AML-193 (cell line): ENCODE measurements at regions not wholly inside any gene's neighbourhood (a gene's known extent, or its start where the extent isn't known, plus 50 kb on each side); places are given as distances from the start of the nearest gene placed in this dataset.
"Not testable (repeated sequence)": the region's sequence is repeated elsewhere in the genome, so short reads cannot be mapped to it uniquely, and the experiment has no call there.

Experiments used
- DNase-seq, 2 experiments: peaks; one replicate each; lab custom pipeline; 2025; lab: John Stamatoyannopoulos, UW

GRCh38 chr5:44048276-44048984 is 340.8 kb downstream of the FGF10 start:
- DNase-seq: no peak

DNA sequence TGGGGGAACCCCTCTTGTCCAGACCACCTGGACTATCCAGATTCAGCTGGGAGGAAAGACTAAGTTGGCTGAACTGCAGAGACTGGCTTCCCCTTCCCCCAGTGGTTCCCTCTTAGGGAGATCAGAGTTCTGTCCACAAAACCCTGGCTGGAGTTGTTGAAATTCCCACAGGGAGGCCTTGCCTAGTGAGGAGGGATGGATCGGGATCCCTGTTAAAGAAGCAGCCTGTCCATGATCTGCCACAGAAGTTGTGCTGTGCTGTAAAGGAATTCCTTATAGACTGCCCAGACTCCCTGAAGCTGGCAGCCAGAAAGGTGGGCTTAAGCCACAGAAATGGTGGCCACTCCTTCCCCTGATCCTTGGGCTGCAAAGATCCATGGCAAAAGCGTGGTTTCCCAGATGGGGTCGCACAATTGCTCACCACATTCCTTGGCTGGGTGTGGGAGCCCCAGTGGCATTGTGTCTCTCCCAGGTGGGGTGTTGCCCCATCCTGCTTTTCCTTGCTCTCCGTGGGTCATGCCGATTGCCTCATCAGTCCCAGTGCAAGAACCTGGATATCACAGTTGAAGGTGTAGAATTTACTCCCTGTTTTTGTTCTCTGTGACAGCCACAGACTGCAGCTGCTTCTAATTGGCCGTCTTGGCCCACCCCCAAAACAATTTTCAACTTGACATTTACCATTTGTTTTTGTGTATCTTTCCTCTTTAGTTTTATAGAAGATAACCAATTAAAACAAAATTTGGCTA is 342.4 kb downstream of the FGF10 start:
- DNase-seq: no peak

DNA sequence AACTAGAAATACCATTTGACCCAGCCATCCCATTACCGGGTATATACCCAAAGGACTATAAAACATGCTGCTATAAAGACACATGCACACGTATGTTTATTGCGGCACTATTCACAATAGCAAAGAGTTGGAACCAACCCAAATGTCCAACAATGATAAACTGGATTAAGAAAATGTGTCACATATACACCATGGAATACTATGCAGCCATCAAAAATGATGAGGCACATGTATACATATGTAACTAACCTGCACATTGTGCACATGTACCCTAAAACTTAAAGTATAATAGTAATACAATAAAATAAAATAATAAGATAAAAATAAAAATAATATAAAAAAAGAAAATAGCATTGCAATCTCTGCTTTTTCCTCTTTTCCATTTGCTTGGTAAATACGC is 344.7 kb downstream of the FGF10 start:
- not testable (repeated sequence) for DNase-seq

GRCh38 chr5:44028226-44028625 is 361.0 kb downstream of the FGF10 start:
- DNase-seq: no peak

DNA sequence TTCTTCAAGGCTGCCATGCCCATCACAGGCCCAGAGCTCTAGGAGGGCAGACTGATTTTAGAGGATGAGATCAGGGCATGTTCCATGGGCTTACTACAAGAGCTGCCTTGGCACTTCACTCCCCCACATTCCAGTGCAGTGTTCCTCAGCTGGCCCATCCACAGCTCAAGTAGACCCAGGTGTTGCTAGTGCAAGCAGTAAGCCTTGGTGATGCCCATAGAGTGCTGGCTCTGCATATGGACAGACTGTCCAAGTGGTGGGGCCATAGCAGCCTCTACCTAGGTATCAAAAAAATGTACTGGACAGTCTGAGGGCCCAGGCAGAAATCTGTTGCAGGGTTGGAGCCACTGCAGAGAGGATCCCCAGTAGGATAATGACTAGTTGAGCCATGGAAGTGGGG is 366.6 kb downstream of the FGF10 start:
- no peak for DNase-seq

DNA sequence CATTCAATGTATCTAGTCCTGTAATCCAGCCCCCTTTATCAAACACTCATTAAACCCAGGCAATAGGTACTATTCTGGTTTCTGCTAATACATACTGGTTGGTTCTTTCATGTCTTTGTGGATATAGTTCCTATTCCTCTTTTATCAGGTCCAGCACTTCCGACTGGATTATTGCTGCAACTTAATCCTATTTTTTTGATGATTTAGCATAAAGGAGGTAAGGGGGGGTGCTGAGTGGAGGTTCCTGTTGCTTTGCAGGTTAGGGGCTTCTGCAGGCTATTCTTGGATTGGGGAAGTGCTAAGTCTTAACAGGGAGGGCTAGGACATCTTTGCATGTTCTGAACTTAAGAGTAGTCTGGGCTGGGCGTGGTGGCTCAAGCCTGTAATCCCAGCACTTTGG is 377.7 kb downstream of the FGF10 start:
- DNase-seq: no peak

- DNase-seq: no peak
Measured at GRCh38 chr5:44002381-44002901, 386.8 kb downstream of the FGF10 start.

DNA sequence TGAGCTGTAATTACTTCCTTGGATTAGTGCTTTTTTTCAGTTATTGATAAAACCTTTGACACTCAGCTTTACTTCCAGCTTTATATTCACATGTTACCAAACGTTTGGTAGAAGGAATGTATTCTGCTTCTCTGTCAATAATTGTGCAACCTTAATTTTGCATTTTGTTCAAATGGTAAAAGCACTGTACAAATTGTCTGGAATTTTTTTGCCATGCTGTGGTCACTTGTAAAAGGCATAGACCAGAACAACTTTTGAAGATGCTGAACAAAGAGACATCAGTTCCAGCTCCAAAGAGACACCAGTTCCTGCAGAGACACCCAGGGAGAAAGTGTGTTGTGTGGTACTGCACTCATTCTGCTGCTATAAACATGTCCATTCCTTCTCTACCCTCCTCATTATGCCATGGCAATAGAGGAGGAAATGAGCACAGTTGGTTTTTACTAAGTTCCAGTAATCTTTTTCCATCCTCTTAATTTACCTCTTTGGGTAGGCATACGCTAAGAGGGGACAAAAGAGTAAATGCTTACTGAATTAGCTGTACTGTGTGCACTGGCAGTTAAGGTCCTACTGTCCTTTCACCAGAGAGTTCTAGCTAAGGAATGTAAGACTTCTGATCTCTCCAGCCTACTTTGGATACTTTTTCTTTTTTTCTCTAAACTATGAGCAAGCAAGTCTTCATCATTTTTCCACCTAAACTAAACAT is 387.4 kb downstream of the FGF10 start:
- no peak for DNase-seq

DNA sequence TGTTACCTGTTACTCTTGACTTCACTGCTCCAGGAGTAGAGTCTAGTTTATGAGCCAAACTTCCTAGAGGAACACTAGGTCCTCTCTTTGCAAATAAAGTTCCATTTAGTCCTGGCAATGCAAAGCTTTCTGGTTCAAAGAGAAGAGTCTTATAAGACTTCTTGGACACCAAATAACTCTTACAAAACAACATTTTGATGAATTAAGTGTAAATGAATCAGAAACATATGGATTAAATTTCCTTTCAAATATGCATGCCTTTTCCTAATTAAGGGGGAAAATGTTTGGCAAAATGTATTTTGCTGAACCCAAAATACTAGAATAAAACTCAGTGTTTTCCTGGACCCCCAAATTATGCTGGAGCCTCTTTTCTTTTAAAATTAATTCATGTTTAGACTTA is 388.0 kb downstream of the FGF10 start:
- DNase-seq: no peak

DNA sequence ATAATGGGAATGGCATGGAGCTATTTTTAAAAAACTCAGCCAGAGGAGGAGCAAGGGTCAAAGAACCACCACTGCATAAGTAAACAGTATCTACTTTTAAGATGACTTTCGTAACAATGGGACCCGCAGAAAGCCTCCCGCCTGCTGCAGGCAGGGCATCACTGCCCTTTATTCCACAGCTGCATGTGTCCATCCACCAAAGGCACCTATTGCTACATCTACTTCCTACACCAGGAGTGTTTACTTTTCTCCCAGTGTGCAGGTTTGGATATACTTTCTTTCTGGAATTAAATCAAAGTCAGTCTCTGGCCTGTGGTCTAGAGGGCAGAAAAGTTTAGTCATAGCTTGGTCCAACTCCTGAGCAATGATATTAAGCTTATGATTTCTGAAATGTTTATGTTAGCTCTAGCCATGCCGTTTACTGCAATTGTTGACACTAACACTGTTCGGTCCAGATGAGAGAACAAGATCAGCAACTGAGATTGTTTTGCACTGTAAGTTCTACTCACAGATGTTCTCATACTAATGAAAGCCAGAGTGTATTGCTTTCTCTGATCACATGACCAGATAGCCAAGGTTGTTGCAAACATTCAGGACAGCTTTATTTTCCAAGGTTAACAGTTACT is 391.5 kb downstream of the FGF10 start:
- no peak for DNase-seq

DNA sequence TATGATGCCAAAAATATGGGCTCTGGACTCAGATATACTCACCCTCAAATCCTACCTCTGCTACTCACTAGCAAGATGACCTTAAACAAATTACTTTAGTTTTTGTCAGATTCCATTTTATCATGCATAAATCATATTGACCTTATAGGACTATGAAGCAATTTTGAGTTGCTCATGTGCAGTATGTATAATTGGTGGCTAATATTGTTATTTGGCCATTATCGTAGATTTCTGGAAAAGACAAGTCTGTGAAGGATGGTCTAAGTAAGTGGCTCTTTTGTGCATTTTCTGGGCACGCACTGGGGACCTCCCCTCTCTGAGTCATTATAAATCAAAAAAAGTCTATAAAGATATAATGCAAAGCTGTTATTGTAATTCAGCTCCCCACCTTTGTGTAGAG is 393.0 kb downstream of the FGF10 start:
- DNase-seq: no peak

DNA sequence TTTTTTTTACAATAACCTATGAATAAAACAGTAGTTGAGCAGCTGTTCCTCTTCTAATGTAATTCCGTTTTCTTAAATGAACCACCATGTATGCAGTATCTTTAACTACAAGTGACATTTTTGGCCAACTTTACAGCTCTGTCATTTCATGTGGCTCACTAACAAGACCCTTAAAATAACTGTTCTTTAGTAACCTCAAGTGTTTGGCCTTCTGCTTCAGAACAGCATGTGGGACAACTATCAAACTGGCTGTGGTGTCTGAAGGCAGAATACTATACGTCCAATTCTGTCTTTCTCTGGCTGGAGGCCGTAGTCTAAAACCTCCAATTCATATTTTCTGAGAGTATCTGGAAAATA is 391.4 kb downstream of the NNT start:
- no peak for DNase-seq

DNA sequence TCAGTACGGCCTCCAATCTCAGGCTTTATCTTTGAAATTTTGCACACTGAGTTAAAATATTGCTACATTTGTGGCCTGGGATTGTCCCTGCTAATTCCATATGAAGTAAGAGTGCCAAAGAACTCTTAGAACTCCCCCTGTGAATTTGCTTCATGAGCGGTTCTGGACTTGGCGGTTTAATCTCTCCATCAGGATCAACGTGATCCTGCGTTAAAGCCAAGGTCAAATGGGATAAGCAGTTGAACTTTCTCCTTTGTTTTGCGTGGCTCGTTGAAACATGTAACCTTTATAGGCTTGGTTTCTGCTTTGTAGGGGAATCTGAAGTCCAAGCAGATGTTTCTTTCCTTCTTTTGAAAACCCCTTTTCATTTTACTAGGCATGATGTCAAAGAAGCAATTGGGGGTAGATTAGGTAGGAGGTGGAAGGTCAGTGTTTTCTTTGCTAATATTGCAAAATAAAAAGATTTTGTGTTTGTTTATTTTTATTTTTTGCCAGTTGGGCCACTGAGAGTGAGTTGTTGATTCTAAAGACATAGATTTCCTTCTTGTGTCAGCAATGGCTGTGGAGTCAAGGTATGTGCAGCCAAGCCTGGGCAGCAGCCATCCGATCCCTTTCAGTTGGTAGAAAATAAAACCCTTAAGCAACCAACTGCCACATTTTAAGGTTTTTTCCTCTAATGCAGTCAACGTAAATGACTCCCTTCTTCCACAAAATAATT is 390.8 kb downstream of the NNT start:
- no peak for DNase-seq

- DNase-seq: no peak
Measured at GRCh38 chr5:43985411-43985810, 382.4 kb downstream of the NNT start.

- DNase-seq: no peak
Measured at GRCh38 chr5:43981556-43981955, 378.6 kb downstream of the NNT start.

DNA sequence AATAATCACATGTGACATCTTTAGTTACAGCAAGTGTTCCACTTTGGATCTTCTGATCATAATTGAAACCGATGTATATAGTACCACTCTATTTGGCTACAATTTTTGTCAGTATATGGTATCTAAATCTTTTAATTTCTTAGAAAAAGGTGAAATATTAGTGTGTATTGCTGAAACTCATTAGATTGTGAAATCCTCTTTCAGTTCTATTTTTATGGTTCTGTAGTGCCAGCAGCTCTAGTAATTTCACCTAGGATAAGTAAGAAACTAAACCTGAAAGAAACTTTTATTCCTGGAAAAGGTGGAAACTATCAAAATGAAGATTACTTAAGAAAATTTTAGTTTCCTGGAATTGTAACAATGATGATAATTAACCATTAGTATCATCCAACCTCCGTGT is 370.9 kb downstream of the NNT start:
- no peak for DNase-seq

- no peak for DNase-seq
Measured at GRCh38 chr5:43973318-43973717, 370.3 kb downstream of the NNT start.

GRCh38 chr5:43967165-43967564 is 364.2 kb downstream of the NNT start:
- no peak for DNase-seq

DNA sequence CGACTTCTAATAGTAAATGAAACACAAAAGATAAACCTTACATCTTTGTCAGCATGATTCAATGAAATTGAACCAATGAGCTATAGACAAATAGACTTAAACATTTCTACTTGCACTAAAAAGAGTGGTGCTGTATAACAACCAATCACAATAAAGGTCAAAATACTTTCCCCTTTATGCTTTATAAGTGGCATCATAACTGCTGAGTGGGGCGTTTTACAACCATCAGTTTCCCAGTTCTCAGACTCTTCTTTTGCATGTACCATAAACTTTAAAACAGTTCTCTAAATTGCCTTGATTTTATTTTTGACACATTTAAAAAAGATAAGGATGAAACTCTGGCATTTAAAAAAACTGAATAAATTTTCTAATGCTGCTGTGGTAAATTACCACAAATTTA is 356.2 kb downstream of the NNT start:
- no peak for DNase-seq

- no peak for DNase-seq
Measured at GRCh38 chr5:43947935-43948334, 345.0 kb downstream of the NNT start.

DNA sequence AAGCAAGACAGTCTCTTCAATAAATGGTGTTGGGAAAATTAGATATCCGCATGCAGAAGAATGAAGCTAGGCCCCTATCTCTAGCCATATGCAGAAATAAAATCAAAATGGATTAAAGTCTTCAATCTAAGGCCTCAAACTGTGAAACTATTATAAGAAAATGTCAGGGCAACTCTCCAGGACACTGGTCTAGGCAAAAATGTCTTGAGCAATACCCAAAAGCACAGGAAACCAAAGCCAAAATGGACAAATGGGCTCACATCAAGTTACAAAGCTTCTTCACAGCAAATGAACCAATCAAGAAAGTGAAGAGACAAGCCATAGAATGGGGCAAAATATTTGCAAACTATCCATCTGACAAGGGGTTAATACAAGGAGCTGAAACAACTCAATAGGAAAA is 338.8 kb downstream of the NNT start:
- no peak for DNase-seq

DNA sequence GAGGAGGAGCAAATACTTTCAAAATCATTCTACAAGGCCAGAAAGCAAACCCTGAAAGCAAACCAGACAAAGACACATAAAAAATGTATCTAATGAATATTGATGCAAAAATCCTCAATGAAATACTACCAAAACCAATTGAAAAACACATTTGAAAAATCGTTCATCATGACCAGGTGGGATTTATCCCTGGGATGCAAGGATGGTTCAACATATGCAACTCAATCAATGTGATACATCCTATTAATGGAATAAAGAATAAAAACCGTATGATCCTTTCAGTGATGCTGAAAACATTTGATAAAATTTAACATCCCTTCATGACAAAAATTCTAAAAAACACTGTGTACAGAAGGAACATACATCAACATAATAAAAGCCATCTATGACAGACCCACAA is 337.6 kb downstream of the NNT start:
- DNase-seq: no peak
